Upper lobe of right lung (tissue), 1 donor: ENCODE measurements at regions not wholly inside any gene's neighbourhood (a gene's known extent, or its start where the extent isn't known, plus 50 kb on each side); places are given as distances from the start of the nearest gene placed in this dataset.

Experiments used
- ATAC-seq: fragments of 200-7000 bp; cut with Tn5 transposase; one replicate; pipeline ENCODE4 v1.9.1; 2020; ENCODE audit warnings: mild to moderate bottlenecking, moderate library complexity
- DNase-seq: peaks from one replicate; pipeline ENCODE4 v3.0.0-alpha.2; 2020
- H3K27ac ChIP-seq: fragments of 200-600 bp; one replicate; pipeline ENCODE4 v1.8.0; 2022
- H3K27me3 ChIP-seq: fragments of 200-600 bp; one replicate; pipeline ENCODE4 v1.8.0; 2022; ENCODE audit warnings: mild to moderate bottlenecking
- H3K36me3 ChIP-seq: fragments of 200-600 bp; one replicate; pipeline ENCODE4 v1.8.0; 2022
- H3K4me1 ChIP-seq: fragments of 200-600 bp; one replicate; pipeline ENCODE4 v1.8.0; 2022
- H3K4me3 ChIP-seq: fragments of 200-600 bp; one replicate; pipeline ENCODE4 v1.8.0; 2022; ENCODE audit warnings: mild to moderate bottlenecking
- H3K9me3 ChIP-seq: fragments of 200-600 bp; one replicate; pipeline ENCODE4 v1.8.0; 2022
- intact Hi-C: fragments of 100-400 bp; cut with DNase I; formaldehyde crosslinking; loops from one replicate; pipeline ENCODE4 v1.11.0; 2022
- TF ChIP-seq, protein P1 (sequence below): fragments of 200-600 bp; IDR thresholded peaks from one replicate; pipeline ENCODE4 v1.8.0; 2022; ENCODE audit warnings: antibody characterized with exemption
- donor health status: DM: no; HTN: yes; CAD: no; lungs with severe emphysema.

DNA sequence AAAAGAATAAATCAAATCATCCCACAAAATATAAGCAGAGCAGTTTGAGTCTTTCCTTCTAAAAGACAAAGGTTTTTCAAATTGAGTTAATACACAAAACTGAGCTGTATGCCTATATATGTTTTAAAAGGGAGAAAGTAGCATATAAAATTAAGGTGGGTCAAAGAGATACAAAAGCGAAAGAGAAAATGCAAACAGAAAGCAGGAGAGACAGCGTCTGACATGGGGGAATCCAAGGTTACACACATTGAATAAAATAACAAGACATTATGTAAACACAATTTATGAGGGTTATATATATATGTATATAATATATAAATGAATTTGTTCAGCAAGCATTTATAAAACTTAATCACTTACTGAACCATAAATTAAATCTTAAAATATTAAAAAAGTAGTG lies 276.1 kb upstream of the LCORL start:
- DNase-seq = no peak
- Histone ChIP-seq H3K9me3 (no peaks in the 10 kb centered on the region), H3K27ac (no peak overlapping the region), H3K4me1 (no peaks in the 10 kb centered on the region), H3K27me3 (no peaks in the 10 kb centered on the region), H3K4me3 (no peak overlapping the region), H3K36me3 (no peaks in the 10 kb centered on the region)
- no peak for ATAC-seq
- intact Hi-C loops = no loop called here
- TF ChIP-seq, protein P1, sequence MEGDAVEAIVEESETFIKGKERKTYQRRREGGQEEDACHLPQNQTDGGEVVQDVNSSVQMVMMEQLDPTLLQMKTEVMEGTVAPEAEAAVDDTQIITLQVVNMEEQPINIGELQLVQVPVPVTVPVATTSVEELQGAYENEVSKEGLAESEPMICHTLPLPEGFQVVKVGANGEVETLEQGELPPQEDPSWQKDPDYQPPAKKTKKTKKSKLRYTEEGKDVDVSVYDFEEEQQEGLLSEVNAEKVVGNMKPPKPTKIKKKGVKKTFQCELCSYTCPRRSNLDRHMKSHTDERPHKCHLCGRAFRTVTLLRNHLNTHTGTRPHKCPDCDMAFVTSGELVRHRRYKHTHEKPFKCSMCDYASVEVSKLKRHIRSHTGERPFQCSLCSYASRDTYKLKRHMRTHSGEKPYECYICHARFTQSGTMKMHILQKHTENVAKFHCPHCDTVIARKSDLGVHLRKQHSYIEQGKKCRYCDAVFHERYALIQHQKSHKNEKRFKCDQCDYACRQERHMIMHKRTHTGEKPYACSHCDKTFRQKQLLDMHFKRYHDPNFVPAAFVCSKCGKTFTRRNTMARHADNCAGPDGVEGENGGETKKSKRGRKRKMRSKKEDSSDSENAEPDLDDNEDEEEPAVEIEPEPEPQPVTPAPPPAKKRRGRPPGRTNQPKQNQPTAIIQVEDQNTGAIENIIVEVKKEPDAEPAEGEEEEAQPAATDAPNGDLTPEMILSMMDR = no peak

DNA sequence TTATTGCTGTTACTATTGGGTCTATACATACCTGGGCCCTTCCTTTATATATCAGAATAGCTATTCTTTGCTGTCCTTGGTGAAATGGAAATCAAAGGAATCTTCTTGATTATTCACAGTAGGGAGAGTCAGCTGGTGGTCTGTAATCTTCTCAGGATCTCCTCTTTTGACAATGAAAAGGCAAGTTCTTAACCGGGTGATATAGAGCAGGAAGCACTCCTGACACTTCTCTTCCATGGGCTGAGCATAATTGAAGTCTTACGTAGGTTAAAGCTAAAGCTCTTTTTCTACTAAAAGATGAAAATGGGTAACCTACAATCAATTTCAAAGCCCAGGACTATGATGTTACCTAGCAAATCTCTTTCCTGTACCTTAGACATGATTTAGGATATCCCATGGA lies 274.9 kb upstream of the LCORL start:
- Histone ChIP-seq H3K4me3 (no peak overlapping the region), H3K27ac (no peak overlapping the region), H3K27me3 (no peaks in the 10 kb centered on the region), H3K4me1 (no peaks in the 10 kb centered on the region), H3K36me3 (no peaks in the 10 kb centered on the region), H3K9me3 (no peaks in the 10 kb centered on the region)
- DNase-seq (no peak), ATAC-seq (no peak)
- intact Hi-C loops = no loop called here
- TF ChIP-seq, protein P1 = no peak

DNA sequence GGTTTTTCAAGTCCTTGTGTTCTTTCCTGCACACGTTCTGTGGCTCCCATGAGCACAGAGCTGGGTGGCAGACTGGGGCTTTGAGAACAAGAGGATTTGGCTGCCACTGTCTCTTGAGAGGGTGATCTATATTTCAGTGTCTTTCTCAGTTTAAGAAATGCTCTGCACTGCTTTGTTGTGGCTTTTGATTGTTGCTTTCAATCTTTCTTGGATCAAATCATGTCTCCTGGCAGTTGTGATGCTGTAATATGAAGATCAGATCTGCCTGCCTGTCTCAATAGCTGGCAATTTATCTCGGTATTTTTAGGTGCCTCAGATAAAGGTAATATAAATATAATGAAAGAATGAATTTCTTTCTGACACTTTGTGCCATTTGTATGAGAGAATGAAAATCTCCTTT lies 273.3 kb upstream of the LCORL start:
- DNase-seq = no peak
- Histone ChIP-seq H3K27me3 (no peaks in the 10 kb centered on the region), H3K27ac (no peak overlapping the region), H3K4me3 (no peak overlapping the region), H3K9me3 (no peaks in the 10 kb centered on the region), H3K4me1 (no peaks in the 10 kb centered on the region), H3K36me3 (no peaks in the 10 kb centered on the region)
- intact Hi-C loops = no loop called here
- no peak for ATAC-seq
- TF ChIP-seq, protein P1 = no peak

DNA sequence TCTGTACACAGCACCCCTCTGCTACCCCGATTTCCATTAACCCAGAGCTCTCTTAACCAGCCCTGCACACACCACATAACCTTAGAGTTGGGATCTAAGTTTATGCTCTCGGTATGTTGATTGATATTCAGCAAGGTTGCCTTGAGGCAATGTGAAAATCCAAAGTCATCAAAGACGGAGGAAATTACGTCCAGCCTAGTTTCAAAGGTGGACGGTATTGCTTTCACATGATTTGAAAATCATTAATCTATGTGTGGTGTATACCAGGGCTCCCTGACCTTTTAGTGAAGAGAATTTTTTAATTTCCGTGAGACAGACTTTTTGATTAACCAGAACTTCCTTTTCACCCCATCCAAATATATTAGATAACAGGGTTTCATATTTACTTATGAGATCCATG lies 272.5 kb upstream of the LCORL start:
- intact Hi-C loops = no loop called here
- Histone ChIP-seq H3K36me3 (no peaks in the 10 kb centered on the region), H3K27ac (no peak overlapping the region), H3K4me3 (no peak overlapping the region), H3K4me1 (no peaks in the 10 kb centered on the region), H3K9me3 (no peaks in the 10 kb centered on the region), H3K27me3 (no peaks in the 10 kb centered on the region)
- no peak for DNase-seq
- TF ChIP-seq, protein P1 = no peak
- no peak for ATAC-seq

DNA sequence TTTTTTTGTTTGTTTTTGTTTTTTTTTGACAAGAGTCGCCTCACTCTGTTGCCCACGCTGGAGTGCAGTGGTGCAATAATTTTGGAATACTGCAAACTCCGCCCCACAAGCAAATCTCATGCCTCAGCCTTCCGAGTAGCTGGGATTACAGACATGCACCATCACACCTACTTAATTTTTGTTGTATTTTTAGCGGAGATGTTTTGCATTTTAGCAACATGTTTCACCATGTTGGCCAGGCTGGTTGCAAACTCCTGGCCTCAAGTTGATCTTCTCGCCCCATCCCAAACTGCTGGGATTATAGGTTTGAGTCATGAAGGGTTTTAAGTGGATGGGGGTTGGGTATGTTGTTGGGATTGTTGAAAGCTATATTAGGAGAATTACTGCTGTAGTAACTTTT lies 270.9 kb upstream of the LCORL start:
- Histone ChIP-seq H3K4me1 (no peaks in the 10 kb centered on the region), H3K4me3 (no peak overlapping the region), H3K27me3 (no peaks in the 10 kb centered on the region), H3K9me3 (no peaks in the 10 kb centered on the region), H3K27ac (no peak overlapping the region), H3K36me3 (no peaks in the 10 kb centered on the region)
- DNase-seq (no peak), ATAC-seq (no peak)
- intact Hi-C loops = no loop called here
- TF ChIP-seq, protein P1 = no peak

DNA sequence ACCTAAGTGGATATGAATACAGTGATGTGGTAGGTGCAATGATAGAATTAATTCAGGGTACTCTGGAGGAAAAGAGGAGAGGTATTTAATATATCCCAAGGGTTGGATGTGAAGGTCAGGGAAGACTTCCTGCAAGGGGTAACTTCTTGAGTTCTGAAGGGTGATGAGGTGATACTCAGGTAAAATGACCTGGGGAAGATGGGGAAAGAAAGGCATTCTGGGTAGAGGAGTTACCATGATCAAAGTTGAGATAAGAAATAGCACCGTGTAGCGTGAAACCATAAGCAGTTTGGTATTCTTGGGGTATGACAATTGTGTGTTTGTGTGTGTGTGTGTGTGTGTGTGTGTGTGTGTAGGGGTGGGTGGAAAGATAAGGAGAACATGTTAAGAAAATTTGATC lies 270.4 kb upstream of the LCORL start:
- no peaks in the 10 kb centered on the region for H3K9me3 ChIP-seq
- H3K4me1 ChIP-seq = no peaks in the 10 kb centered on the region
- DNase-seq (no peak), ATAC-seq (no peak)
- H3K36me3 ChIP-seq = no peaks in the 10 kb centered on the region
- H3K27me3 ChIP-seq = no peaks in the 10 kb centered on the region
- H3K27ac ChIP-seq = no peak overlapping the region
- TF ChIP-seq, protein P1 = no peak
- no peak overlapping the region for H3K4me3 ChIP-seq
- intact Hi-C loops = no loop called here
